ENCODE measurements at regions not wholly inside any gene's neighbourhood (a gene's known extent, or its start where the extent isn't known, plus 50 kb on each side); places are given as distances from the start of the nearest gene placed in this dataset.

- TF ChIP-seq CTCF (optimal IDR thresholded peaks at IDR 0.05 in 1 of 3, IDR thresholded peaks at IDR 0.05 in 1 of 3, conservative IDR thresholded peaks at IDR 0.05 in 1 of 3; ENCODE audit: extremely low read depth in 1 of 3, insufficient read depth in 2 of 3, low read length in 3 of 3): no peak
- TF ChIP-seq EZH2 (IDR thresholded peaks at IDR 0.05; ENCODE audit: low read length): no peak
- Histone ChIP-seq H3K9ac (ENCODE audit: control insufficient read depth, extremely low read depth, insufficient read depth, low read length) (no peak overlapping the region), H3K27ac (ENCODE audit: control insufficient read depth, insufficient read depth, low read length) (no peak overlapping the region), H3K79me2 (ENCODE audit: control insufficient read depth, insufficient read depth, low read length) (no peaks in the 10 kb centered on the region), H3K9me1 (ENCODE audit: control insufficient read depth, extremely low read depth, insufficient read depth, low read length) (no peaks in the 10 kb centered on the region), H4K20me1 (ENCODE audit: control insufficient read depth, extremely low read depth, insufficient read depth, low read length) (no peaks in the 10 kb centered on the region), H3K9me3 (ENCODE audit: control insufficient read depth, low read depth, low read length) (no peaks in the 10 kb centered on the region), H3K36me3 (ENCODE audit: control insufficient read depth in 2 of 2, extremely low read depth in 1 of 2, insufficient read depth in 2 of 2, low read length in 2 of 2) (no peaks in the 10 kb centered on the region), H2AFZ (ENCODE audit: control insufficient read depth, low read length) (no peak overlapping the region), H3K4me3 (ENCODE audit: control insufficient read depth in 2 of 3, extremely low read depth in 1 of 3, insufficient read depth in 2 of 3, low read depth in 1 of 3, low read length in 3 of 3) (no peak overlapping the region), H3K27me3 (ENCODE audit: control insufficient read depth, extremely low read depth, insufficient read depth, low read length) (peaks cover 8% of the 10 kb centered on the region), H3K4me1 (ENCODE audit: control insufficient read depth, extremely low read depth, insufficient read depth, low read length) (no peaks in the 10 kb centered on the region), H3K4me2 (ENCODE audit: control insufficient read depth, extremely low read depth, insufficient read depth, low read depth, low read length) (no peak overlapping the region)
- DNase-seq (ENCODE audit: low read depth, low spot score) (no peak), FAIRE-seq (no peak)
- dilution Hi-C loops (cut with MboI; ENCODE audit: extremely low pct_ligation_motif_present, low sequenced_read_pairs): no loop called here
These were observed 105.4 kb upstream of the ANK2 start for GRCh38 chr4:112944006-112944405.

GRCh38 chr4:112946127-112946526, 103.3 kb upstream of the ANK2 start:
- TF ChIP-seq CTCF (optimal IDR thresholded peaks at IDR 0.05 in 1 of 3, IDR thresholded peaks at IDR 0.05 in 1 of 3, conservative IDR thresholded peaks at IDR 0.05 in 1 of 3; ENCODE audit: extremely low read depth in 1 of 3, insufficient read depth in 2 of 3, low read length in 3 of 3): no peak
- no peak for TF ChIP-seq EZH2 (IDR thresholded peaks at IDR 0.05; ENCODE audit: low read length)
- H3K79me2 ChIP-seq (ENCODE audit: control insufficient read depth, insufficient read depth, low read length): no peaks in the 10 kb centered on the region
- no peak overlapping the region for H2AFZ ChIP-seq (ENCODE audit: control insufficient read depth, low read length)
- H3K4me1 ChIP-seq (ENCODE audit: control insufficient read depth, extremely low read depth, insufficient read depth, low read length): no peaks in the 10 kb centered on the region
- no peaks in the 10 kb centered on the region for H3K9me1 ChIP-seq (ENCODE audit: control insufficient read depth, extremely low read depth, insufficient read depth, low read length)
- H3K4me3 ChIP-seq (ENCODE audit: control insufficient read depth in 2 of 3, extremely low read depth in 1 of 3, insufficient read depth in 2 of 3, low read depth in 1 of 3, low read length in 3 of 3): no peak overlapping the region
- dilution Hi-C loops (cut with MboI; ENCODE audit: extremely low pct_ligation_motif_present, low sequenced_read_pairs): no loop called here
- no peak overlapping the region for H3K4me2 ChIP-seq (ENCODE audit: control insufficient read depth, extremely low read depth, insufficient read depth, low read depth, low read length)
- no peak overlapping the region for H3K27ac ChIP-seq (ENCODE audit: control insufficient read depth, insufficient read depth, low read length)
- H3K9me3 ChIP-seq (ENCODE audit: control insufficient read depth, low read depth, low read length): no peaks in the 10 kb centered on the region
- no peaks in the 10 kb centered on the region for H3K36me3 ChIP-seq (ENCODE audit: control insufficient read depth in 2 of 2, extremely low read depth in 1 of 2, insufficient read depth in 2 of 2, low read length in 2 of 2)
- DNase-seq (ENCODE audit: low read depth, low spot score) (no peak), FAIRE-seq (no peak)
- H4K20me1 ChIP-seq (ENCODE audit: control insufficient read depth, extremely low read depth, insufficient read depth, low read length): no peaks in the 10 kb centered on the region
- peaks cover 8% of the 10 kb centered on the region for H3K27me3 ChIP-seq (ENCODE audit: control insufficient read depth, extremely low read depth, insufficient read depth, low read length)
- H3K9ac ChIP-seq (ENCODE audit: control insufficient read depth, extremely low read depth, insufficient read depth, low read length): no peak overlapping the region

Data from keratinocyte (primary cell).